ENCODE measurements at regions not wholly inside any gene's neighbourhood (a gene's known extent, or its start where the extent isn't known, plus 50 kb on each side); places are given as distances from the start of the nearest gene placed in this dataset.

GRCh38 chr2:6287406-6287805 is 578.3 kb downstream of the CMPK2 start:
- DNase-seq (ENCODE audit: low read depth): no peak

- DNase-seq (ENCODE audit: low read depth): no peak
Measured at GRCh38 chr2:6288791-6289190, 576.9 kb downstream of the CMPK2 start.

- no peak for DNase-seq (ENCODE audit: low read depth)
Measured at GRCh38 chr2:6290217-6291015, 575.3 kb downstream of the CMPK2 start.

GRCh38 chr2:6294791-6295190 is 570.9 kb downstream of the CMPK2 start:
- DNase-seq (ENCODE audit: low read depth): no peak

- DNase-seq (ENCODE audit: low read depth): no peak
Measured at GRCh38 chr2:6297238-6297637, 568.5 kb downstream of the CMPK2 start.

GRCh38 chr2:6301426-6301825 is 564.3 kb downstream of the CMPK2 start:
- no peak for DNase-seq (ENCODE audit: low read depth)

GRCh38 chr2:6308986-6309385 is 556.7 kb downstream of the CMPK2 start:
- DNase-seq (ENCODE audit: low read depth): no peak

- no peak for DNase-seq (ENCODE audit: low read depth)
Measured at GRCh38 chr2:6309415-6310255, 556.1 kb downstream of the CMPK2 start.

GRCh38 chr2:6310256-6311215 is 555.2 kb downstream of the CMPK2 start:
- no peak for DNase-seq (ENCODE audit: low read depth)

GRCh38 chr2:6312367-6312766 is 553.3 kb downstream of the CMPK2 start:
- DNase-seq (ENCODE audit: low read depth): no peak

GRCh38 chr2:6314218-6314960 is 551.3 kb downstream of the CMPK2 start:
- DNase-seq (ENCODE audit: low read depth): no peak

- DNase-seq (ENCODE audit: low read depth): no peak
Measured at GRCh38 chr2:6325616-6326015, 540.1 kb downstream of the CMPK2 start.

GRCh38 chr2:6326958-6327357 is 538.7 kb downstream of the CMPK2 start:
- no peak for DNase-seq (ENCODE audit: low read depth)

GRCh38 chr2:6336752-6337471 is 528.8 kb downstream of the CMPK2 start:
- DNase-seq (ENCODE audit: low read depth): no peak

GRCh38 chr2:6337472-6337820 is 528.3 kb downstream of the CMPK2 start:
- DNase-seq (ENCODE audit: low read depth): no peak

GRCh38 chr2:6341588-6342129 is 524.0 kb downstream of the CMPK2 start:
- no peak for DNase-seq (ENCODE audit: low read depth)

GRCh38 chr2:6342273-6342920 is 523.3 kb downstream of the CMPK2 start:
- no peak for DNase-seq (ENCODE audit: low read depth)

- no peak for DNase-seq (ENCODE audit: low read depth)
Measured at GRCh38 chr2:6343076-6343475, 522.6 kb downstream of the CMPK2 start.

- no peak for DNase-seq (ENCODE audit: low read depth)
Measured at GRCh38 chr2:6352247-6352646, 513.5 kb downstream of the CMPK2 start.

- no peak for DNase-seq (ENCODE audit: low read depth)
Measured at GRCh38 chr2:6352906-6353515, 512.7 kb downstream of the CMPK2 start.

All from stimulated activated CD8-positive, alpha-beta memory T cell treated with anti-CD3 and anti-CD28 coated beads, Interleukin-15, amount 100 ng/mL, for 1 hour (primary cell).